Esophagus muscularis mucosa (tissue), 4 donors: ENCODE measurements at regions not wholly inside any gene's neighbourhood (a gene's known extent, or its start where the extent isn't known, plus 50 kb on each side); places are given as distances from the start of the nearest gene placed in this dataset.

Experiments used
- CTCF ChIP-seq, 3 experiments: fragments of 200-600 bp in 2 of 3; fragments of 450-650 bp in 1 of 3; sonication (generic) in 2 of 3; IDR thresholded peaks; one replicate each; pipeline ENCODE4 v1.5.1; 2017 to 2019; ENCODE audit warnings: antibody characterized with exemption in 3 of 3, mild to moderate bottlenecking in 2 of 3, moderate library complexity in 1 of 3
- EP300 ChIP-seq: sonication (generic); formaldehyde crosslinking; IDR thresholded peaks from one replicate; pipeline ENCODE4 v1.6.1; 2017; ENCODE audit warnings: antibody characterized with exemption
- POLR2A ChIP-seq: fragments of 450-650 bp; IDR thresholded peaks from one replicate; pipeline ENCODE4 v1.6.1; 2017; ENCODE audit warnings: antibody characterized with exemption, moderate library complexity, mild to moderate bottlenecking, low read depth

DNA sequence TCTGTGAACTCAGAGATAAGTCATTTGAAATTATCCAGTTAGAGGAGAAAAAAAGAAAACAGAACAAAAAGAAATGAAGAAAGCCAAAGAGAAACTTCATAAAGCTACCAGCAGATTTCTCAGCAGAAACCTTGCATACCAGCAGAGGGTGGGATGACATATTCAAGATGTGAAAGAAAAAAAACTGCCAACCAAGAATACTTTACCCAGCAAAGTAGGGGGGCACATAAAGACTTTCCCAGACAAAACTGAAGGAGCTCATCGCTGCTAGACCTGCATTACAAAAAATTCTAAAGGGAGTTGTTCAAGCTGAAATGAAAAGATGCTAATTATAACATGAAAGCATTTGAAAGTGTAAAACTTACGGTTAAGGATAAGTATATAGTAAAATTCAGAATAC is 246.3 kb downstream of the FNDC1 start:
- TF ChIP-seq CTCF (IDR thresholded peaks at IDR 0.05) (no peak), POLR2A (no peak), EP300 (no peak)
